Common myeloid progenitor, CD34-positive (primary cell): ENCODE measurements at regions not wholly inside any gene's neighbourhood (a gene's known extent, or its start where the extent isn't known, plus 50 kb on each side); places are given as distances from the start of the nearest gene placed in this dataset.

Experiments
- CTCF ChIA-PET: fragments of 350-600 bp; sonication (Branson Sonifier 250); formaldehyde crosslinking; loops from one replicate; lab custom pipeline; 2021; ENCODE audit warnings: antibody characterized with exemption; lab: Charles Lee
- POLR2A ChIA-PET: fragments of 350-600 bp; sonication (Branson Sonifier 250); formaldehyde crosslinking; loops from one replicate; lab custom pipeline; 2021; ENCODE audit warnings: antibody characterized with exemption; lab: Charles Lee
- DNase-seq, 3 donors: peaks; one replicate each; pipeline versions ENCODE4 v3.0.0 to v3.0.0-alpha.2; 2013
- H3K27ac ChIP-seq, 2 experiments: 1 replicate in 1 of 2; 2 replicates in 1 of 2; pipeline ENCODE4 v1.7.0; 2013; ENCODE audit warnings: inconsistent platforms in 2 of 2, low read length in 2 of 2, mild to moderate bottlenecking in 2 of 2, low read depth in 1 of 2, moderate library complexity in 1 of 2; ENCODE audit not compliant: severe bottlenecking in 2 of 2, insufficient read depth in 1 of 2, poor library complexity in 1 of 2
- H3K27me3 ChIP-seq, 5 experiments: replicated peaks in 2 of 5; 1 replicate in 3 of 5; 2 replicates in 2 of 5; pipeline versions ENCODE4 v1.6.1 to v1.7.0; 2013; ENCODE audit warnings: low read length in 4 of 5, mild to moderate bottlenecking in 2 of 5, moderate library complexity in 2 of 5, inconsistent platforms in 1 of 5; ENCODE audit not compliant: insufficient read depth in 5 of 5, control insufficient read depth in 4 of 5
- H3K36me3 ChIP-seq, 4 experiments: 1 replicate in 2 of 4; 2 replicates in 2 of 4; pipeline versions ENCODE4 v1.6.1 to v1.7.0; 2013; ENCODE audit warnings: low read length in 3 of 4, control low read depth in 1 of 4, mild to moderate bottlenecking in 1 of 4; ENCODE audit not compliant: control insufficient read depth in 4 of 4, insufficient read depth in 4 of 4
- H3K4me1 ChIP-seq, 4 experiments: 1 replicate in 3 of 4; 2 replicates in 1 of 4; pipeline versions ENCODE4 v1.6.1 to v1.7.1; 2013; ENCODE audit warnings: low read length in 3 of 4, mild to moderate bottlenecking in 3 of 4, control low read depth in 1 of 4, inconsistent platforms in 1 of 4, moderate library complexity in 1 of 4; ENCODE audit not compliant: control insufficient read depth in 4 of 4, insufficient read depth in 4 of 4; ENCODE audit errors: control extremely low read depth in 1 of 4
- H3K4me3 ChIP-seq, 7 experiments: 1 replicate in 4 of 7; 2 replicates in 3 of 7; pipeline versions ENCODE4 v1.5.1 to v1.7.0; 2013; ENCODE audit warnings: mild to moderate bottlenecking in 7 of 7, low read length in 6 of 7, moderate library complexity in 6 of 7, inconsistent platforms in 2 of 7, low read depth in 2 of 7, control low read depth in 1 of 7; ENCODE audit not compliant: insufficient read depth in 4 of 7, control insufficient read depth in 1 of 7; ENCODE audit errors: extremely low read depth in 1 of 7
- H3K9me3 ChIP-seq, 5 experiments: 1 replicate in 4 of 5; 2 replicates in 1 of 5; pipeline versions ENCODE4 v1.6.1 to v1.7.1; 2013; ENCODE audit warnings: low read length in 4 of 5, mild to moderate bottlenecking in 2 of 5, inconsistent platforms in 1 of 5, low read depth in 1 of 5, moderate library complexity in 1 of 5; ENCODE audit not compliant: control insufficient read depth in 4 of 5, insufficient read depth in 2 of 5; ENCODE audit errors: control extremely low read depth in 1 of 5
- WGBS: methylation state at CpG from one replicate; pipeline ENCODE4 v1.1.5; 2013; ENCODE audit not compliant: insufficient coverage; 5-methylcytosine and 5-hydroxymethylcytosine counted together

DNA sequence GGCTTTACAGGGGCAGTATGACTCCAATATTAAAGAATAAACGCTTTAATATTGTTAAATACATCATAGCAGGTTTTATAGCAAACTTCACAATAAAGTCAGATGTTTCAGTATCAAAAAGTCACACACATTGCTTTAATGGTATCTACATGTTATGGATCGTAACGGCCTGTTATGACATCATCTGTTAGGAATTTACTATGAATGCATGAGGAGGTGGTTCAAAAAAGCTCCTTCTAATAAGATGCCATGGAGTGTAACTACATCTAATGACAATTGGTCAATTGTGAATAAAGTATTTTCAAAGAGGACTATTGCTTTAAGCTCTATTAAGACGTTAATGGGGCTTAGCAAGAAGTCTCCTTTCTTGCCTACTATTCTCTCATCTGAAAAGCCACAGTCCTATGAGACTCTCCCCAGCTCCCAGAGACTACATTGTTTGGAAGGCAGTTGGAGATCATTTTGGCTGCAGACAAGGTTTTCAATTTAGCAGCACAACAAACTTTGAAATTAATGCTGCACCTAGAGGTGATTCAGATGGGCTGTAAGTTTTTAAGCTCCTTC, 300.7 kb upstream of the MEIS1 start:
- H3K27me3 ChIP-seq: peaks cover 0 to 2% (median 0%) of the 10 kb centered on the region in 5 experiments
- H3K9me3 ChIP-seq: no peaks in the 10 kb centered on the region
- H3K36me3 ChIP-seq: no peaks in the 10 kb centered on the region
- H3K4me1 ChIP-seq: no peaks in the 10 kb centered on the region
- ChIA-PET POLR2A (no interaction called here), CTCF (no interaction called here)
- no peak for DNase-seq
- H3K27ac ChIP-seq: no peak overlapping the region
- no peak overlapping the region for H3K4me3 ChIP-seq
- 100% methylated on average over 2 of the region's 4 CpGs for WGBS

DNA sequence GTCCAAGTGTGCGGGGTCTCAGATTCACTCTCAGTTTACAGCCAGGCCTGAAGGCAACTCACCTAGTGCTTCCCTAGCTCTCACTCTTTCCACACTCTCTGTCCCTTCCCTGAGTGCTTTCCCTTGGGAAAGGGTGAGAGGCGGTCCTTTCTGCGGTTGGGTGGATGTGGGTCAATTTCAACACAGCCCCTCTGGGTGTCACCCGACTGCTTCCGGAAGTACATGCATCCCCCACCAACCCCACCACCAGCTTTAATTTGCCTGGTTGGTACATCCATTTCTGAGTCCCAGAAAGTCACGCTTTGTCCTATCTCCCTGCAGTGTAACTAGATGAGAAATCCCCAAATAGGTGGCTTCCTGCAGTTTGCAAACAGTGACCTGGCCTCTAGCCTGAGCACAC, 307.3 kb upstream of the MEIS1 start:
- H3K4me3 ChIP-seq: no peak overlapping the region
- no peaks in the 10 kb centered on the region for H3K4me1 ChIP-seq
- POLR2A ChIA-PET: no interaction called here
- no peak overlapping the region for H3K27ac ChIP-seq
- H3K27me3 ChIP-seq: no peaks in the 10 kb centered on the region
- no peaks in the 10 kb centered on the region for H3K9me3 ChIP-seq
- no peaks in the 10 kb centered on the region for H3K36me3 ChIP-seq
- 100% methylated on average over 3 of the region's 6 CpGs for WGBS
- no peak for DNase-seq
- CTCF ChIA-PET: no interaction called here

DNA sequence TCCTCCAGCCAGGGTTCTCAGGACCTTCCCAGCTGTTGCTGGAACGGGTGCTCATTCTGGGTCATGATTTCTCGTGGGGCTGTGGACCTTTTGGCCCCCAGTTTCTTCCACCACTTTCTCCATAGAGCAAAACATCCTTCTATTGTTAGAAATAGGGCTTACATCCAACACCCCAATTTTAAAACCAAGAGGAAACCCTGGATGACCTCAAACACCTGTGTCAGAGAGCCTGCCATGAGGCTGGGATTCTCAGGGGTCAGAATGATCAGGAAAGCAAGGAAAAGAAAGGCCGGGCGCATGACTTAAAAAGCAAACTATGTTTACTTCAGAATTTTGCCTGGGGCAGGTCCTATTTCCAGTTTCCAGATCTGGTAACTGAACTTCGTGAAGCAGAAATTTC, 307.9 kb upstream of the MEIS1 start:
- H3K36me3 ChIP-seq: no peaks in the 10 kb centered on the region
- ChIA-PET CTCF (no interaction called here), POLR2A (no interaction called here)
- no peaks in the 10 kb centered on the region for H3K9me3 ChIP-seq
- H3K4me3 ChIP-seq: no peak overlapping the region
- no peak overlapping the region for H3K27ac ChIP-seq
- no peaks in the 10 kb centered on the region for H3K27me3 ChIP-seq
- WGBS: 93% methylated on average over 4 of the region's 5 CpGs
- DNase-seq: no peak
- no peaks in the 10 kb centered on the region for H3K4me1 ChIP-seq

DNA sequence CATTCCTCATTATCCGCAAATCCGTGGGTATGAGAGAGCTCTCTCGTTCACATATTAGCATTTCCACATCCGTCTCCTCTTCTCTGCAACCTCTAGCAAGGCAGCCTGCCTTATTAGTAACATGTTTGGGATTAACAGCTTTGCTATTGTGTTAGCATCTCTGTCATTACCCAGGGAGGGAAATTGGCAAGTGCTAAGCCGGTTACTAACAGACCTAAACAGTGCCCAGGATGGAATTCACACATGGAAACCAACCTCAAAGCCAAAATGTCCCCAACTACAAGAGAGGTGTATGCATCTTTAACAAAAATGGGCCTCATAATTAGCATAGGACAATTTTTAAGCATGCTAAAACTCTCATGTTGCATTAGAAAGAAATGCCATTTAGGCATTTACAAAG, 309.0 kb upstream of the MEIS1 start:
- 96% methylated on average over 4 of the region's 5 CpGs for WGBS

DNA sequence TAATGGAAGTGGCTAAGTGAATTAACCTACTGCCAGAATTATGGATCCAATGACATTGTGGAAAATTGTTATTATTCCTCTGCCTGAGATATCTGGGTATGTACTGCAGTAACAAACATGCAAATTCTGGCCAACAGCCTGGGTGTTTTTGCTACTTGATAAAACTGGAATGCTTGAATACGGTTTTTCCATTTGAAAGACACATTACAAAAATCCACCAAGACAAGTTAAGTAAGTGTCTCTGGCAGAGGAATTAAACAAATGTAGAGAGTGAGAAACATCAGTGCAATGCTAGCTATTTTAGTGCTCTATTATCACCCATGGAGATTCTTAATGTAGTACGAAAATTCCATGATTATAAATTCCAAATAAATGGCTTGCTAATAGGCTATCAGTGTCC, 312.4 kb upstream of the MEIS1 start:
- Histone ChIP-seq H3K27ac (no peak overlapping the region), H3K36me3 (no peaks in the 10 kb centered on the region), H3K4me1 (no peaks in the 10 kb centered on the region), H3K4me3 (no peak overlapping the region), H3K9me3 (no peaks in the 10 kb centered on the region), H3K27me3 (no peaks in the 10 kb centered on the region)
- no CpG with 5 or more reads among the region's 2 CpGs for WGBS
- CTCF ChIA-PET: no interaction called here
- DNase-seq: no peak
- POLR2A ChIA-PET: no interaction called here

More for the DNA sequence above, 309.0 kb upstream of the MEIS1 start:
- Histone ChIP-seq H3K36me3 (no peaks in the 10 kb centered on the region), H3K9me3 (no peaks in the 10 kb centered on the region), H3K4me1 (no peaks in the 10 kb centered on the region), H3K4me3 (no peak overlapping the region), H3K27ac (no peak overlapping the region), H3K27me3 (no peaks in the 10 kb centered on the region)
- CTCF ChIA-PET: interaction anchor here (1.3 kb wide), 1 partner anchor 10 kb away, joined by 3 read pairs; no protein-coding TSS in a partner anchor
- POLR2A ChIA-PET: no interaction called here
- DNase-seq: no peak

DNA sequence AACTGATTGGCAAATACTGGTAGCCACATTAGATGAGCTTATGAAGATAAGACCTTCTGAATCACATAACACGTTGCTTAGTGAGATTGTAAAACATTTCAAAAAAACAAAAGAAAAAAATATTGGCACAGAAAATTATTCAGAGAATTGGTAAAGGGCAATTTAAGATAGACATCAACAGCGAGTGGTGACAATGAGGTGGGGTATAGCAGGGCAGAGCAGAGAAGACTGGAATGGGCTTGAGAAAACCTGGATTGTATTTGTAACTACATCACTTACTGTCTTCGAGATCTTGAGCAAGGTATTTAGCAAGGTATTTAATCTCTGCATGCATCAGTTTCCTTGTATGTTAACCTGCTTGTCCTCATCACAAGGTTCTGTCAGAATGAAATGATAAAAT, 313.0 kb upstream of the MEIS1 start:
- 87% methylated on average over 2 of the region's 3 CpGs for WGBS

DNA sequence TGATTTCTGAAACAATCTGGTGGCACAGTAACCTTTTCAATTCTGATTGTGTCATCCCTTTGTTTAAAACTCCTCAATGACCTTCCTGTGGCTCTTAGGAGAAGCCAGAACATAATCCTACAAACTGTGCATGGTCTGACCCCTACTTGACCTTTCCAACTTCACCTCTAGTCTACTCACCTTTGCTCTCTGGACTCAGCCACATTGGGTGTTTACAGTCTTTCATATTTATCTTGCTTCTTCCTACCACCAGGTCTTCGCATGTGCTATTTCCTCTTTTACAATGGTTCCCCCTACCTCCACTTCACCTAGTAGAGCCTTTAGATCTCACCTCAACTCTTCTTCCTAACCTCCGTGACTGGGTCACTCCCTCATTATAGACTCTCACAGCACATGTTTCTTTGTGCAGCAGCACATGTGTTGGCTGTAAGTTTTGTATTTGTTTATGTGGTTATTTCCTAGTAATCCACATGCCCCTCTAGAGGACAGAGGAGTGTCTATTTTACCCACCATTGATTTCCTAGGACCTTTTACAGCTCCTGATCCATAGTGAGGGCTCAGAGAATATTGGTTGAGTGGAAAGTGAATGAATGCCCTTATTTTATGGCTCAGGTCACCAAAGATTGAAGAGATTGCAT, 320.8 kb upstream of the MEIS1 start:
- POLR2A ChIA-PET: no interaction called here
- no peak for DNase-seq
- H3K36me3 ChIP-seq: no peaks in the 10 kb centered on the region
- WGBS: 71% methylated on average over 1 of the region's 2 CpGs
- no peaks in the 10 kb centered on the region for H3K4me1 ChIP-seq
- no peaks in the 10 kb centered on the region for H3K9me3 ChIP-seq
- H3K27ac ChIP-seq: no peak overlapping the region
- no peak overlapping the region for H3K4me3 ChIP-seq
- no peaks in the 10 kb centered on the region for H3K27me3 ChIP-seq
- CTCF ChIA-PET: no interaction called here

More for the DNA sequence above, 313.0 kb upstream of the MEIS1 start:
- ChIA-PET POLR2A (no interaction called here), CTCF (no interaction called here)
- Histone ChIP-seq H3K27ac (no peak overlapping the region), H3K4me1 (no peaks in the 10 kb centered on the region), H3K27me3 (no peaks in the 10 kb centered on the region), H3K4me3 (no peak overlapping the region), H3K36me3 (no peaks in the 10 kb centered on the region), H3K9me3 (no peaks in the 10 kb centered on the region)
- no peak for DNase-seq
